ENCODE measurements at regions not wholly inside any gene's neighbourhood (a gene's known extent, or its start where the extent isn't known, plus 50 kb on each side); places are given as distances from the start of the nearest gene placed in this dataset.
"Not testable (repeated sequence)": the region's sequence is repeated elsewhere in the genome, so short reads cannot be mapped to it uniquely, and the experiment has no call there.

- TF ChIP-seq REST (IDR thresholded peaks at IDR 0.05; ENCODE audit: unreplicated experiment) (no peak), POLR2AphosphoS5 (IDR thresholded peaks at IDR 0.05; ENCODE audit: low read depth) (no peak), NANOG (IDR thresholded peaks at IDR 0.05; ENCODE audit: borderline replicate concordance) (no peak), ZNF331 (CRISPR knock-in tag; IDR thresholded peaks at IDR 0.05; ENCODE audit: low read depth) (no peak), EZH2 (IDR thresholded peaks at IDR 0.05; ENCODE audit: low read depth, unreplicated experiment) (no peak), ZNF114 (CRISPR knock-in tag; IDR thresholded peaks at IDR 0.05) (no peak), CREB1 (CRISPR knock-in tag; IDR thresholded peaks at IDR 0.05; ENCODE audit: low read depth) (no peak), EZH2phosphoT487 (IDR thresholded peaks at IDR 0.05; ENCODE audit: unreplicated experiment) (no peak)
- TF ChIP-seq, protein P1, sequence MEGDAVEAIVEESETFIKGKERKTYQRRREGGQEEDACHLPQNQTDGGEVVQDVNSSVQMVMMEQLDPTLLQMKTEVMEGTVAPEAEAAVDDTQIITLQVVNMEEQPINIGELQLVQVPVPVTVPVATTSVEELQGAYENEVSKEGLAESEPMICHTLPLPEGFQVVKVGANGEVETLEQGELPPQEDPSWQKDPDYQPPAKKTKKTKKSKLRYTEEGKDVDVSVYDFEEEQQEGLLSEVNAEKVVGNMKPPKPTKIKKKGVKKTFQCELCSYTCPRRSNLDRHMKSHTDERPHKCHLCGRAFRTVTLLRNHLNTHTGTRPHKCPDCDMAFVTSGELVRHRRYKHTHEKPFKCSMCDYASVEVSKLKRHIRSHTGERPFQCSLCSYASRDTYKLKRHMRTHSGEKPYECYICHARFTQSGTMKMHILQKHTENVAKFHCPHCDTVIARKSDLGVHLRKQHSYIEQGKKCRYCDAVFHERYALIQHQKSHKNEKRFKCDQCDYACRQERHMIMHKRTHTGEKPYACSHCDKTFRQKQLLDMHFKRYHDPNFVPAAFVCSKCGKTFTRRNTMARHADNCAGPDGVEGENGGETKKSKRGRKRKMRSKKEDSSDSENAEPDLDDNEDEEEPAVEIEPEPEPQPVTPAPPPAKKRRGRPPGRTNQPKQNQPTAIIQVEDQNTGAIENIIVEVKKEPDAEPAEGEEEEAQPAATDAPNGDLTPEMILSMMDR (conservative IDR thresholded peaks at IDR 0.05; ENCODE audit: low read depth in 2 of 2), result no peak
Measured at GRCh38 chr1:224548676-224549075, 67.4 kb upstream of the CNIH3 start (continued).

GRCh38 chr1:224551189-224551588, 64.9 kb upstream of the CNIH3 start:
- H3K9me3 Mint-ChIP-seq; H3K36me3 Mint-ChIP-seq (ENCODE audit: low read depth): not testable (repeated sequence)

GRCh38 chr1:224554056-224554455, 62.1 kb upstream of the CNIH3 start:
- Histone ChIP-seq H3K27me3 (ENCODE audit: insufficient read depth) (no peaks in the 10 kb centered on the region), H3K4me2 (no peak overlapping the region), H3K36me3 (ENCODE audit: insufficient read depth) (no peaks in the 10 kb centered on the region), H4K20me1 (replicated peaks; ENCODE audit: insufficient read depth) (no peaks in the 10 kb centered on the region), H3F3A (replicated peaks; ENCODE audit: low read depth) (no peaks in the 10 kb centered on the region), H3K9me2 (ENCODE audit: insufficient read depth) (0 out of 2 replicates have a peak, but pooled peaks cover under 1% of the 10 kb centered on the region), H3K79me2 (replicated peaks; ENCODE audit: insufficient read depth) (no peaks in the 10 kb centered on the region), H3K27ac (ENCODE audit: low read depth) (no peak overlapping the region), H3K4me1 (ENCODE audit: insufficient read depth) (no peaks in the 10 kb centered on the region), H3K4me3 (no peak overlapping the region), H2AFZ (no peak overlapping the region)
- no peaks in the 10 kb centered on the region for H3K4me1 Mint-ChIP-seq
- H3K27ac Mint-ChIP-seq, result no peak overlapping the region
- H3K4me3 Mint-ChIP-seq, result no peak overlapping the region
- peaks cover 6% of the 10 kb centered on the region for H3K27me3 Mint-ChIP-seq (ENCODE audit: insufficient read depth, low read depth, poor library complexity)
- H3K36me3 Mint-ChIP-seq (ENCODE audit: low read depth), result no peaks in the 10 kb centered on the region
- DNase-seq (ENCODE audit: low spot score) (no peak), ATAC-seq (no peak)
- no peaks in the 10 kb centered on the region for H3K9me3 Mint-ChIP-seq
- TF ChIP-seq ETS1 (IDR thresholded peaks at IDR 0.05) (no peak), STAT1 (IDR thresholded peaks at IDR 0.05; ENCODE audit: unreplicated experiment) (no peak)

More at GRCh38 chr1:224551189-224551588, 64.9 kb upstream of the CNIH3 start:
- not testable (repeated sequence) for H3K4me1 ChIP-seq (ENCODE audit: insufficient read depth); H3K36me3 ChIP-seq (ENCODE audit: insufficient read depth); H2AFZ ChIP-seq; H3K27ac Mint-ChIP-seq; H3K79me2 ChIP-seq (replicated peaks; ENCODE audit: insufficient read depth); H3K4me3 Mint-ChIP-seq; H3K27me3 ChIP-seq (ENCODE audit: insufficient read depth); H3K4me3 ChIP-seq; ATAC-seq; H3K27me3 Mint-ChIP-seq (ENCODE audit: insufficient read depth, low read depth, poor library complexity); H3K27ac ChIP-seq (ENCODE audit: low read depth); H3K4me1 Mint-ChIP-seq; H4K20me1 ChIP-seq (replicated peaks; ENCODE audit: insufficient read depth); H3K4me2 ChIP-seq; H3F3A ChIP-seq (replicated peaks; ENCODE audit: low read depth); DNase-seq (ENCODE audit: low spot score)
- peaks cover 12% of the 10 kb centered on the region; the same call in 1 of the 2 replicates for H3K9me2 ChIP-seq (ENCODE audit: insufficient read depth)
